GM12872 (cell line): ENCODE measurements at regions not wholly inside any gene's neighbourhood (a gene's known extent, or its start where the extent isn't known, plus 50 kb on each side); places are given as distances from the start of the nearest gene placed in this dataset.
A peak's percentile ranks its signal among the peaks of the same experiment; 100 is the strongest.

Source experiments
- CTCF ChIP-seq: IDR thresholded peaks from 3 replicates; pipeline ENCODE4 v1.5.1; 2011; ENCODE audit warnings: low read depth, mild to moderate bottlenecking, low read length, moderate library complexity; ENCODE audit not compliant: insufficient read depth

GRCh38 chr12:96117460-96117859 lies 76.7 kb upstream of the ELK3 start:
- TF ChIP-seq CTCF, result no peak

- TF ChIP-seq CTCF, result 0 out of 3 replicates have a peak, but pooled peaks have one; percentile 24
Observed at GRCh38 chr12:96120359-96121100, 73.6 kb upstream of the ELK3 start.

GRCh38 chr12:96121271-96121711 lies 72.9 kb upstream of the ELK3 start:
- no peak for TF ChIP-seq CTCF

GRCh38 chr12:96130396-96131059 lies 63.6 kb upstream of the ELK3 start:
- no peak for TF ChIP-seq CTCF

GRCh38 chr12:96131230-96131788 lies 62.9 kb upstream of the ELK3 start:
- no peak for TF ChIP-seq CTCF

GRCh38 chr12:96132819-96133218 lies 61.4 kb upstream of the ELK3 start:
- TF ChIP-seq CTCF, result peak; percentile 16; the same call in 1 of the 3 replicates

- TF ChIP-seq CTCF, result no peak
Observed at GRCh38 chr12:96134200-96134599, 60.0 kb upstream of the ELK3 start.
